IMR-90 (cell line): ENCODE measurements at regions not wholly inside any gene's neighbourhood (a gene's known extent, or its start where the extent isn't known, plus 50 kb on each side); places are given as distances from the start of the nearest gene placed in this dataset.

Source experiments
- ATAC-seq: fragments of 200-7000 bp; cut with Tn5 transposase; 2 replicates; pipeline ENCODE4 v1.9.1; 2020; ENCODE audit warnings: low read depth, mild to moderate bottlenecking, moderate library complexity
- BruUV-seq: library from RNA; stranded (reverse); fragments of 400-500 nt; replicated peaks from 2 replicates; lab custom pipeline; 2021; lab: Mats Ljungman, UMichigan
- CTCF ChIA-PET: fragments of 300-600 bp; formaldehyde crosslinking; extraction: SDS; loops from one replicate; lab custom pipeline; 2021; ENCODE audit warnings: antibody characterized with exemption; lab: Yijun Ruan, JAX
- POLR2A ChIA-PET: fragments of 300-600 bp; sonication (Branson Sonifier 250); formaldehyde crosslinking; loops from one replicate; lab custom pipeline; 2022; ENCODE audit warnings: antibody characterized with exemption; ENCODE audit not compliant: unreplicated experiment; lab: Charles Lee
- DNase-seq: peaks from one replicate; pipeline ENCODE4 v3.0.0; 2013
- H2AFZ ChIP-seq: replicated peaks from 2 replicates; pipeline ENCODE3; 2013; ENCODE audit warnings: low read length, mild to moderate bottlenecking; ENCODE audit not compliant: poor library complexity
- H2AK5ac ChIP-seq: 2 replicates; pipeline ENCODE4 v1.6.1; 2013; ENCODE audit warnings: low read depth, low read length, inconsistent platforms
- H2AK9ac ChIP-seq: replicated peaks from 2 replicates; pipeline ENCODE3; 2013; ENCODE audit warnings: mild to moderate bottlenecking, low read depth, low read length, moderate library complexity; ENCODE audit not compliant: poor library complexity
- H2BK120ac ChIP-seq: 2 replicates; pipeline ENCODE4 v1.6.1; 2013; ENCODE audit warnings: low read depth, low read length, inconsistent platforms
- H2BK15ac ChIP-seq: 3 replicates; pipeline ENCODE4 v1.6.1; 2013; ENCODE audit warnings: low read depth, low read length, inconsistent platforms
- H2BK20ac ChIP-seq: 2 replicates; pipeline ENCODE4 v1.6.1; 2013; ENCODE audit warnings: low read depth, mild to moderate bottlenecking, inconsistent platforms, low read length, moderate library complexity
- H2BK5ac ChIP-seq: 2 replicates; pipeline ENCODE4 v1.6.1; 2013; ENCODE audit warnings: mild to moderate bottlenecking, low read depth, low read length, inconsistent platforms; ENCODE audit not compliant: poor library complexity, severe bottlenecking
- H3K14ac ChIP-seq: replicated peaks from 2 replicates; pipeline ENCODE4 v1.6.1; 2013; ENCODE audit warnings: low read depth, low read length, inconsistent platforms
- H3K18ac ChIP-seq: 2 replicates; pipeline ENCODE4 v1.6.1; 2013; ENCODE audit warnings: low read depth, low read length, control low read depth
- H3K23ac ChIP-seq: 2 replicates; pipeline ENCODE4 v1.6.1; 2013; ENCODE audit warnings: low read depth, low read length, inconsistent platforms
- H3K27ac ChIP-seq: 2 replicates; pipeline ENCODE4 v1.5.1; 2013; ENCODE audit warnings: mild to moderate bottlenecking, control low read depth, low read length; ENCODE audit not compliant: insufficient read depth
- H3K27me3 ChIP-seq: 2 replicates; pipeline ENCODE4 v1.6.1; 2013; ENCODE audit warnings: low read length; ENCODE audit not compliant: control insufficient read depth, insufficient read depth
- H3K36me3 ChIP-seq: 2 replicates; pipeline ENCODE4 v1.6.1; 2013; ENCODE audit warnings: low read length, mixed read lengths; ENCODE audit not compliant: control insufficient read depth, insufficient read depth
- H3K4ac ChIP-seq: 2 replicates; pipeline ENCODE4 v1.6.1; 2013; ENCODE audit warnings: low read depth, low read length, inconsistent platforms
- H3K4me1 ChIP-seq: 2 replicates; pipeline ENCODE4 v1.6.1; 2013; ENCODE audit warnings: low read length, mixed read lengths; ENCODE audit not compliant: control insufficient read depth, insufficient read depth
- H3K4me2 ChIP-seq: 2 replicates; pipeline ENCODE4 v1.6.1; 2013; ENCODE audit warnings: low read depth, mild to moderate bottlenecking, control low read depth, low read length, moderate library complexity
- H3K4me3 ChIP-seq: 2 replicates; pipeline ENCODE4 v1.5.1; 2013; ENCODE audit warnings: low read depth, mild to moderate bottlenecking, control low read depth, low read length, moderate library complexity; ENCODE audit not compliant: insufficient read depth
- H3K56ac ChIP-seq: 2 replicates; pipeline ENCODE4 v1.6.1; 2013; ENCODE audit warnings: low read length, inconsistent platforms; ENCODE audit not compliant: insufficient read depth; ENCODE audit errors: extremely low read depth
- H3K79me1 ChIP-seq, 2 experiments: 2 replicates each; pipeline ENCODE4 v1.6.1; 2013; ENCODE audit warnings: low read length in 2 of 2, inconsistent platforms in 1 of 2, low read depth in 1 of 2
- H3K9ac ChIP-seq: 2 replicates; pipeline ENCODE4 v1.6.1; 2013; ENCODE audit warnings: low read depth, low read length, control low read depth
- H3K9me1 ChIP-seq: 2 replicates; pipeline ENCODE4 v1.6.1; 2013; ENCODE audit warnings: low read length, inconsistent platforms; ENCODE audit not compliant: insufficient read depth
- H3K9me3 ChIP-seq: 2 replicates; pipeline ENCODE4 v1.6.1; 2013; ENCODE audit warnings: low read length; ENCODE audit not compliant: control insufficient read depth, insufficient read depth
- H4K20me1 ChIP-seq: 2 replicates; pipeline ENCODE4 v1.6.1; 2013; ENCODE audit warnings: low read length, inconsistent platforms; ENCODE audit not compliant: insufficient read depth
- H4K5ac ChIP-seq: 2 replicates; pipeline ENCODE4 v1.6.1; 2013; ENCODE audit warnings: mild to moderate bottlenecking, low read depth, low read length, control low read depth
- H4K8ac ChIP-seq, 2 experiments: 2 replicates each; pipeline ENCODE4 v1.6.1; 2013; ENCODE audit warnings: low read depth in 2 of 2, low read length in 2 of 2, control low read depth in 1 of 2, inconsistent platforms in 1 of 2
- H4K91ac ChIP-seq: 2 replicates; pipeline ENCODE4 v1.6.1; 2013; ENCODE audit warnings: low read depth, low read length, inconsistent platforms; ENCODE audit not compliant: insufficient read depth
- BHLHE40 ChIP-seq: fragments of 150-350 bp; IDR thresholded peaks from 2 replicates; pipeline ENCODE4 v1.6.1; 2016; ENCODE audit warnings: mild to moderate bottlenecking, low read depth, low read length
- CEBPB ChIP-seq: IDR thresholded peaks from 2 replicates; pipeline ENCODE4 v1.6.1; 2012; ENCODE audit warnings: low read depth, low read length, improper control_type of control experiment
- CHD1 ChIP-seq: IDR thresholded peaks from 2 replicates; pipeline ENCODE4 v1.6.1; 2012; ENCODE audit warnings: low read depth, low read length, improper control_type of control experiment
- CTCF ChIP-seq: conservative IDR thresholded peaks from 2 replicates; pipeline ENCODE4 v1.5.1; 2012; ENCODE audit warnings: mild to moderate bottlenecking, low read depth, low read length, improper control_type of control experiment
- FOS ChIP-seq: fragments of 150-350 bp; IDR thresholded peaks from 2 replicates; pipeline ENCODE4 v1.6.1; 2016; ENCODE audit warnings: low read depth, low read length
- MAFK ChIP-seq: IDR thresholded peaks from 2 replicates; pipeline ENCODE4 v1.6.1; 2012; ENCODE audit warnings: low read depth, low read length, improper control_type of control experiment
- MAZ ChIP-seq: IDR thresholded peaks from 2 replicates; pipeline ENCODE4 v1.6.1; 2012; ENCODE audit warnings: low read depth, mild to moderate bottlenecking, low read length, improper control_type of control experiment, moderate library complexity, borderline replicate concordance
- MXI1 ChIP-seq: IDR thresholded peaks from 2 replicates; pipeline ENCODE4 v1.6.1; 2012; ENCODE audit warnings: low read depth, mild to moderate bottlenecking, low read length, moderate library complexity, borderline replicate concordance
- NFE2L2 ChIP-seq: fragments of 150-350 bp; IDR thresholded peaks from 2 replicates; pipeline ENCODE4 v1.6.1; 2016; ENCODE audit warnings: low read depth, mild to moderate bottlenecking, low read length
- POLR2A ChIP-seq: IDR thresholded peaks from 2 replicates; pipeline ENCODE4 v1.6.1; 2012; ENCODE audit warnings: mild to moderate bottlenecking, low read depth, low read length
- RAD21 ChIP-seq: IDR thresholded peaks from 2 replicates; pipeline ENCODE4 v1.6.1; 2012; ENCODE audit warnings: low read length, improper control_type of control experiment
- RCOR1 ChIP-seq: IDR thresholded peaks from 2 replicates; pipeline ENCODE4 v1.6.1; 2012; ENCODE audit warnings: mild to moderate bottlenecking, low read length, improper control_type of control experiment; ENCODE audit not compliant: insufficient replicate concordance
- RFX5 ChIP-seq: IDR thresholded peaks from 2 replicates; pipeline ENCODE4 v1.8.0; 2012; ENCODE audit warnings: low read depth, mild to moderate bottlenecking, low read length, moderate library complexity
- SMC3 ChIP-seq: fragments of 150-350 bp; IDR thresholded peaks from 2 replicates; pipeline ENCODE4 v1.6.1; 2016; ENCODE audit warnings: low read depth, mild to moderate bottlenecking, antibody characterized with exemption, low read length, moderate library complexity
- WGBS, 2 experiments: methylation state at CpG; one replicate each; pipeline versions ENCODE4 v1.1.5 to v1.1.7; 2013; ENCODE audit warnings: missing lambda C conversion rate in 2 of 2; ENCODE audit not compliant: insufficient read length in 1 of 2; ENCODE audit errors: extremely low coverage in 2 of 2; 5-methylcytosine and 5-hydroxymethylcytosine counted together
- dilution Hi-C: fragments of 300-500 bp; cut with HindIII; formaldehyde crosslinking; loops from one replicate; pipeline ENCODE4 v1.14.3; 2018; ENCODE audit warnings: low sequenced_read_pairs; ENCODE audit not compliant: unreplicated experiment
- in situ Hi-C: fragments of 300-500 bp; cut with MboI; formaldehyde crosslinking; loops from 3 replicates; pipeline ENCODE4 v1.14.3; 2019; ENCODE audit warnings: low sequenced_read_pairs, inconsistent platforms, mixed read lengths
- intact Hi-C: fragments of 100-400 bp; cut with micrococcal nuclease; formaldehyde crosslinking; loops from 2 replicates; pipeline ENCODE4 v1.10.0; 2022
- TF ChIP-seq, protein P1 (sequence below): fragments of 150-350 bp; IDR thresholded peaks from 2 replicates; pipeline ENCODE4 v1.6.1; 2016; ENCODE audit warnings: low read depth, mild to moderate bottlenecking, low read length, moderate library complexity, borderline replicate concordance
- TF ChIP-seq, protein P2 (sequence below): fragments of 150-350 bp; IDR thresholded peaks from 2 replicates; pipeline ENCODE4 v1.6.1; 2017; ENCODE audit warnings: mild to moderate bottlenecking, antibody characterized with exemption, low read length, low read depth

DNA sequence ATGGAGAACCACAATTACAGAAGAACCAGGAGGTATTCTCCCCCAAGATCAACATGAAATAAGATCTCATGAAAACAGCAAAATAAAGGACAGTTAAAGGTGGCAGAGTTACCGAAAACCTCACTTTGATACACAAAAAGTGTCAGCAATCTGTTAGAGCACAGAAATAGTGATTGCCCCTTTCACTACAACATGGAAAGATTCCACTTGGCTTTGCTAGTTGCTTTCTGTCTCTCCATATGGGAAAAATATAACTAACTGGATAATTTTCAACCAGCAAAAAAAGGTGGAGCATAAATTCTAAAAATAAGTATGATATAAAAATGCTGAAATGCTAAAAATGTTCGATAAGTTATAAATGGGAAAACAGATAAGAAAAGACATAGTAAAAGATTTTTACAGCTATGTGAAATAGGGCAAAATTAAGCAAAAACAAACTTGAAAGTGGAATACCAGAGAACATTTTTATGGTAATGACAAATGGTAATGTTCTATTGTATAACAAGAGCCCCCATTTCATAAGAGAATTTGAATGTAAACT is 90.2 kb downstream of the GPR85 start:
- Histone ChIP-seq H2AFZ (no peak overlapping the region), H3K27ac (no peak overlapping the region), H3K79me1 (no peaks in the 10 kb centered on the region), H2BK5ac (peak overlapping the region; percentile 86), H3K23ac (no peak overlapping the region), H2BK15ac (no peak overlapping the region), H4K5ac (peak overlapping the region; percentile 72; the same call in 1 of the 2 replicates), H2AK9ac (no peak overlapping the region), H3K56ac (no peak overlapping the region), H3K14ac (0 out of 2 replicates have a peak overlapping the region, but pooled peaks have one; percentile 37), H3K36me3 (no peaks in the 10 kb centered on the region), H2BK20ac (peak overlapping the region; percentile 57; the same call in 1 of the 2 replicates), H3K9ac (no peak overlapping the region), H4K20me1 (no peaks in the 10 kb centered on the region), H3K4me2 (no peak overlapping the region), H3K4me1 (peaks cover 2% of the 10 kb centered on the region; the same call in 1 of the 2 replicates), H4K8ac (peak overlapping the region in 1 of 2 experiments; percentile 53; a peak in 1 of 4 replicates), H2AK5ac (no peak overlapping the region), H3K27me3 (no peaks in the 10 kb centered on the region), H3K4me3 (no peak overlapping the region), H3K9me1 (no peaks in the 10 kb centered on the region), H3K18ac (peak overlapping the region; percentile 90; the same call in 1 of the 2 replicates), H3K9me3 (no peaks in the 10 kb centered on the region; the same call in 1 of the 2 replicates), H3K4ac (no peak overlapping the region), H4K91ac (no peak overlapping the region), H2BK120ac (0 out of 2 replicates have a peak overlapping the region, but pooled peaks have one; percentile 47)
- intact Hi-C loops: no loop called here
- WGBS, 2 experiments: no CpG with 5 or more reads among the region's 2 CpGs
- no TSS peak for BruUV-seq
- dilution Hi-C loops: no loop called here
- ChIA-PET POLR2A (no interaction called here), CTCF (interaction anchor here (0.6 kb wide), 1 partner anchor 301 kb away, joined by 5 read pairs; no protein-coding TSS in a partner anchor)
- TF ChIP-seq NFE2L2 (no peak), POLR2A (no peak), FOS (no peak), MAFK (no peak), RAD21 (no peak), SMC3 (no peak), MXI1 (no peak), CTCF (no peak), CHD1 (no peak), MAZ (no peak), CEBPB (no peak), BHLHE40 (no peak), RFX5 (no peak), RCOR1 (no peak)
- TF ChIP-seq, protein P1, sequence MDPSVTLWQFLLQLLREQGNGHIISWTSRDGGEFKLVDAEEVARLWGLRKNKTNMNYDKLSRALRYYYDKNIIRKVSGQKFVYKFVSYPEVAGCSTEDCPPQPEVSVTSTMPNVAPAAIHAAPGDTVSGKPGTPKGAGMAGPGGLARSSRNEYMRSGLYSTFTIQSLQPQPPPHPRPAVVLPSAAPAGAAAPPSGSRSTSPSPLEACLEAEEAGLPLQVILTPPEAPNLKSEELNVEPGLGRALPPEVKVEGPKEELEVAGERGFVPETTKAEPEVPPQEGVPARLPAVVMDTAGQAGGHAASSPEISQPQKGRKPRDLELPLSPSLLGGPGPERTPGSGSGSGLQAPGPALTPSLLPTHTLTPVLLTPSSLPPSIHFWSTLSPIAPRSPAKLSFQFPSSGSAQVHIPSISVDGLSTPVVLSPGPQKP: no peak
- TF ChIP-seq, protein P2, sequence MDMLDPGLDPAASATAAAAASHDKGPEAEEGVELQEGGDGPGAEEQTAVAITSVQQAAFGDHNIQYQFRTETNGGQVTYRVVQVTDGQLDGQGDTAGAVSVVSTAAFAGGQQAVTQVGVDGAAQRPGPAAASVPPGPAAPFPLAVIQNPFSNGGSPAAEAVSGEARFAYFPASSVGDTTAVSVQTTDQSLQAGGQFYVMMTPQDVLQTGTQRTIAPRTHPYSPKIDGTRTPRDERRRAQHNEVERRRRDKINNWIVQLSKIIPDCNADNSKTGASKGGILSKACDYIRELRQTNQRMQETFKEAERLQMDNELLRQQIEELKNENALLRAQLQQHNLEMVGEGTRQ: no peak
- in situ Hi-C loops: no loop called here
- DNase-seq: no peak
- ATAC-seq: no peak
